HAP-1 (cell line): ENCODE measurements at regions not wholly inside any gene's neighbourhood (a gene's known extent, or its start where the extent isn't known, plus 50 kb on each side); places are given as distances from the start of the nearest gene placed in this dataset.

ENCODE experiments used
- DNase-seq, 2 experiments: peaks; one replicate each; pipeline ENCODE4 v3.0.0-alpha.2; 2016 to 2020; ENCODE audit warnings: low spot score in 2 of 2
- H3K27me3 ChIP-seq: fragments of 250-450 bp; sonication (Bioruptor Pico); 2 replicates; pipeline ENCODE4 v1.5.1; 2020; ENCODE audit warnings: low read depth, mild to moderate bottlenecking, moderate library complexity
- H3K36me3 ChIP-seq: fragments of 250-450 bp; sonication (Bioruptor Pico); replicated peaks from 2 replicates; pipeline ENCODE4 v1.5.1; 2020; ENCODE audit warnings: mild to moderate bottlenecking
- H3K4me1 ChIP-seq: fragments of 250-450 bp; sonication (Bioruptor Pico); 2 replicates; pipeline ENCODE4 v1.5.1; 2020; ENCODE audit warnings: mild to moderate bottlenecking
- H3K4me3 ChIP-seq: fragments of 250-450 bp; sonication (Bioruptor Pico); 2 replicates; pipeline ENCODE4 v1.5.1; 2020; ENCODE audit warnings: mild to moderate bottlenecking, moderate library complexity
- H3K9me3 ChIP-seq: fragments of 250-450 bp; sonication (Bioruptor Pico); 2 replicates; pipeline ENCODE4 v1.5.1; 2020; ENCODE audit warnings: mild to moderate bottlenecking, moderate library complexity
- in situ Hi-C: fragments of 300-500 bp; cut with MboI; formaldehyde crosslinking; loops from 3 replicates; pipeline ENCODE4 v1.14.3; 2020; ENCODE audit warnings: low sequenced_read_pairs, inconsistent platforms, mixed read lengths

- Histone ChIP-seq H3K9me3 (no peaks in the 10 kb centered on the region), H3K27me3 (no peaks in the 10 kb centered on the region), H3K4me3 (no peak overlapping the region), H3K36me3 (no peaks in the 10 kb centered on the region), H3K4me1 (no peaks in the 10 kb centered on the region)
- no peak for DNase-seq
- in situ Hi-C loops = no loop called here
Observed at GRCh38 chr9:32918628-32919027, 82.8 kb downstream of the APTX start.
